Keratinocyte (primary cell): ENCODE measurements at regions not wholly inside any gene's neighbourhood (a gene's known extent, or its start where the extent isn't known, plus 50 kb on each side); places are given as distances from the start of the nearest gene placed in this dataset.
"Not testable (repeated sequence)": the region's sequence is repeated elsewhere in the genome, so short reads cannot be mapped to it uniquely, and the experiment has no call there.

Source experiments
- CTCF ChIP-seq, 3 experiments: IDR thresholded peaks in 1 of 3; conservative IDR thresholded peaks in 1 of 3; optimal IDR thresholded peaks in 1 of 3; 2 replicates in 2 of 3; 3 replicates in 1 of 3; pipeline versions ENCODE3 to v1.5.1; 2011; ENCODE audit warnings: low read length in 3 of 3, mild to moderate bottlenecking in 3 of 3, moderate library complexity in 2 of 3, control low read depth in 1 of 3, inconsistent platforms in 1 of 3; ENCODE audit not compliant: insufficient read depth in 2 of 3; ENCODE audit errors: extremely low read depth in 1 of 3
- EZH2 ChIP-seq: IDR thresholded peaks from one replicate; pipeline ENCODE4 v1.6.1; 2012; ENCODE audit warnings: inconsistent platforms, mild to moderate bottlenecking, low read length, moderate library complexity

GRCh38 chr16:29202025-29202632 lies 204.4 kb downstream of the NPIPB11 start:
- not testable (repeated sequence) for TF ChIP-seq CTCF (optimal IDR thresholded peaks at IDR 0.05 in 1 of 3, IDR thresholded peaks at IDR 0.05 in 1 of 3, conservative IDR thresholded peaks at IDR 0.05 in 1 of 3; ENCODE audit: extremely low read depth in 1 of 3, insufficient read depth in 2 of 3, low read length in 3 of 3); EZH2
